PC-9 (cell line): ENCODE measurements at regions not wholly inside any gene's neighbourhood (a gene's known extent, or its start where the extent isn't known, plus 50 kb on each side); places are given as distances from the start of the nearest gene placed in this dataset.

Experiments
- BruUV-seq: library from RNA; stranded (reverse); fragments of 400-500 nt; replicated peaks from 2 replicates; lab custom pipeline; 2021; lab: Mats Ljungman, UMichigan
- CTCF ChIA-PET: fragments of 300-600 bp; sonication (Branson Sonifier 250); formaldehyde crosslinking; loops from one replicate; lab custom pipeline; 2022; ENCODE audit warnings: antibody characterized with exemption; lab: Charles Lee
- POLR2A ChIA-PET: fragments of 300-600 bp; sonication (Branson Sonifier 250); formaldehyde crosslinking; loops from one replicate; lab custom pipeline; 2022; ENCODE audit warnings: antibody characterized with exemption; ENCODE audit not compliant: unreplicated experiment; lab: Charles Lee
- DNase-seq, 2 experiments: peaks; one replicate each; pipeline versions ENCODE4 v3.0.0 to v3.0.0-alpha.2; 2015 to 2022; ENCODE audit warnings: mixed read lengths in 1 of 2
- H2AFZ ChIP-seq: fragments of 200-600 bp; sonication (generic); 2 replicates; pipeline ENCODE4 v1.8.1; 2017; ENCODE audit warnings: antibody characterized with exemption
- H3F3A ChIP-seq: fragments of 200-600 bp; sonication (generic); 2 replicates; pipeline ENCODE4 v1.8.1; 2017; ENCODE audit warnings: antibody characterized with exemption, mild to moderate bottlenecking, low read depth; ENCODE audit not compliant: insufficient read depth
- H3K27ac ChIP-seq: fragments of 200-600 bp; sonication (generic); 2 replicates; pipeline ENCODE4 v1.6.1; 2016; ENCODE audit warnings: mixed run types
- H3K27me3 ChIP-seq: fragments of 200-600 bp; sonication (generic); 2 replicates; pipeline ENCODE4 v1.6.1; 2016; ENCODE audit warnings: low read depth, mixed run types; ENCODE audit not compliant: insufficient read depth
- H3K36me3 ChIP-seq: fragments of 200-600 bp; sonication (generic); 2 replicates; pipeline ENCODE4 v1.6.1; 2016; ENCODE audit warnings: low read depth, mixed run types
- H3K4me1 ChIP-seq: fragments of 200-600 bp; sonication (generic); replicated peaks from 2 replicates; pipeline ENCODE4 v1.6.1; 2016; ENCODE audit warnings: mixed run types; ENCODE audit not compliant: insufficient read depth
- H3K4me2 ChIP-seq: fragments of 200-600 bp; sonication (generic); 2 replicates; pipeline ENCODE4 v1.6.1; 2017; ENCODE audit warnings: mixed run types
- H3K4me3 ChIP-seq: fragments of 200-600 bp; sonication (generic); 2 replicates; pipeline ENCODE4 v1.6.1; 2016; ENCODE audit warnings: mixed run types
- H3K79me2 ChIP-seq: fragments of 200-600 bp; sonication (generic); 2 replicates; pipeline ENCODE4 v1.6.1; 2017; ENCODE audit warnings: low read depth, mixed run types
- H3K9me2 ChIP-seq: fragments of 200-600 bp; sonication (generic); 2 replicates; pipeline ENCODE4 v1.8.1; 2017; ENCODE audit warnings: mild to moderate bottlenecking; ENCODE audit not compliant: insufficient read depth
- H3K9me3 ChIP-seq: fragments of 200-600 bp; sonication (generic); 2 replicates; pipeline ENCODE4 v1.8.1; 2016; ENCODE audit warnings: low read depth; ENCODE audit not compliant: insufficient read depth
- H4K20me1 ChIP-seq: fragments of 200-600 bp; sonication (generic); 2 replicates; pipeline ENCODE4 v1.8.1; 2017; ENCODE audit not compliant: insufficient read depth
- EZH2 ChIP-seq: fragments of 200-600 bp; sonication (generic); IDR thresholded peaks from 2 replicates; pipeline ENCODE4 v1.8.0; 2017; ENCODE audit warnings: antibody characterized with exemption, low read depth
- intact Hi-C: fragments of 100-400 bp; cut with micrococcal nuclease; formaldehyde crosslinking; loops from one replicate; pipeline ENCODE4 v1.10.0; 2022; ENCODE audit not compliant: unreplicated experiment
- TF ChIP-seq, protein P1 (sequence below): fragments of 200-600 bp; sonication (generic); conservative IDR thresholded peaks from 2 replicates; pipeline ENCODE4 v1.6.1; 2017; ENCODE audit warnings: mixed run types, antibody characterized with exemption, mild to moderate bottlenecking, moderate library complexity

DNA sequence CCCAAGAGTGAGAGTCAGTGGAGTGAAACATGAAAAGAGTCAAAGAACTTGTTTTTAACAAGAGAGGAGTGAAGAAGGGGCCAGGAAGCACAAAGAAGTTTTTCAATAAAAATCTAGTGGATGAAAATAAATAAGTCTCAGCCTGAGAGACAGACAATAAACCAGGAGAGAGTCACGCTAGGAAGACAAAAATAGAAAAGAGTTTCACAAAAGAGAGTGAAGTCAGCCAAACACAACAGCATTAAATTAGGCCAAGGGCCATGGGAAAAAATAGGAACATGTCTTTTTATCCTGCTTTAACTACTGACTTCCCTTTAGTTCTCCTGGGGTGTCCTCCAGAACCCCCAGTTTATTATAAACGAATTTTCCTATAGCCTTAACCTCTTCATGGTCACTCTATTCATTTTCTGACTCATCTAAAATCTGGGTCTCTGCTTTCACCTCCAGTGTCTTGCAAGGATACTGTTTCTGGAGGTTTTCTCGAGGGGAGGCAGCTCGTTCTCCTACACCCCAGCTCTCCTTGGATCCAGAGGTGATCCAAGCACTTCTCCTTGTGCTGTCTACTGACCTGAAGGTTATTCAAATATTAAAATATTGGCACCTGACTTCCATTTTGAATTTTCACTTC is 571.5 kb upstream of the PPP2R3A start:
- H3K27ac ChIP-seq = no peak overlapping the region
- no peaks in the 10 kb centered on the region for H3K79me2 ChIP-seq
- H3K36me3 ChIP-seq = no peaks in the 10 kb centered on the region
- H3K27me3 ChIP-seq = no peaks in the 10 kb centered on the region
- no peaks in the 10 kb centered on the region; the same call in 1 of the 2 replicates for H3K9me3 ChIP-seq
- no peaks in the 10 kb centered on the region for H4K20me1 ChIP-seq
- intact Hi-C loops = no loop called here
- no peak overlapping the region for H3K4me3 ChIP-seq
- BruUV-seq = no TSS peak
- TF ChIP-seq, protein P1, sequence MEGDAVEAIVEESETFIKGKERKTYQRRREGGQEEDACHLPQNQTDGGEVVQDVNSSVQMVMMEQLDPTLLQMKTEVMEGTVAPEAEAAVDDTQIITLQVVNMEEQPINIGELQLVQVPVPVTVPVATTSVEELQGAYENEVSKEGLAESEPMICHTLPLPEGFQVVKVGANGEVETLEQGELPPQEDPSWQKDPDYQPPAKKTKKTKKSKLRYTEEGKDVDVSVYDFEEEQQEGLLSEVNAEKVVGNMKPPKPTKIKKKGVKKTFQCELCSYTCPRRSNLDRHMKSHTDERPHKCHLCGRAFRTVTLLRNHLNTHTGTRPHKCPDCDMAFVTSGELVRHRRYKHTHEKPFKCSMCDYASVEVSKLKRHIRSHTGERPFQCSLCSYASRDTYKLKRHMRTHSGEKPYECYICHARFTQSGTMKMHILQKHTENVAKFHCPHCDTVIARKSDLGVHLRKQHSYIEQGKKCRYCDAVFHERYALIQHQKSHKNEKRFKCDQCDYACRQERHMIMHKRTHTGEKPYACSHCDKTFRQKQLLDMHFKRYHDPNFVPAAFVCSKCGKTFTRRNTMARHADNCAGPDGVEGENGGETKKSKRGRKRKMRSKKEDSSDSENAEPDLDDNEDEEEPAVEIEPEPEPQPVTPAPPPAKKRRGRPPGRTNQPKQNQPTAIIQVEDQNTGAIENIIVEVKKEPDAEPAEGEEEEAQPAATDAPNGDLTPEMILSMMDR = no peak
- no peak for TF ChIP-seq EZH2
- H3K9me2 ChIP-seq = no peaks in the 10 kb centered on the region
- DNase-seq = no peak
- no peak overlapping the region for H2AFZ ChIP-seq
- CTCF ChIA-PET = no interaction called here
- no peaks in the 10 kb centered on the region for H3F3A ChIP-seq
- no peak overlapping the region for H3K4me2 ChIP-seq
- H3K4me1 ChIP-seq = no peaks in the 10 kb centered on the region
- POLR2A ChIA-PET = no interaction called here

DNA sequence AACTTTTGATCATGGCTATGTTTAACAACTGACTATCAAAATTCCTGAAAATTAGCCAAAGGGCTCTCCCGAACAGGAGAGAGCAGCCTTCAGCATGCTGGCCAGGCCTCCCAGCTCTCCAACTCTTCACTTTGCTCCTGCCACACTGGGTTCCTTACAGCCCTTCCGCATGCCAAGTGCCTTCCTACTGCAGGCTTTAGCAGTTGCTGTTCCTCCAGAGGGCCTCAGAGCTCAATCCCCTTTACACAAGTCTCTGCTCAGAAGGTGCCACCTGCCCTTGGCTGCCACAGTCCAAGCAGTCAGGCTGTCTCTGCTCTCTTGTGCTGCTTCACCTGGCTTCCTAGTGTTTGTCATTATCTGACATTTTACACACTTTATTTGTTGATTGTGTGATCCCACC is 553.1 kb upstream of the PPP2R3A start:
- Histone ChIP-seq H3K4me1 (no peaks in the 10 kb centered on the region), H3K27ac (no peak overlapping the region), H3K9me3 (no peaks in the 10 kb centered on the region), H3K79me2 (no peaks in the 10 kb centered on the region), H3K4me2 (no peak overlapping the region), H2AFZ (no peak overlapping the region), H3K27me3 (no peaks in the 10 kb centered on the region), H3K9me2 (no peaks in the 10 kb centered on the region), H4K20me1 (no peaks in the 10 kb centered on the region), H3F3A (no peaks in the 10 kb centered on the region), H3K4me3 (no peak overlapping the region), H3K36me3 (no peaks in the 10 kb centered on the region)
- CTCF ChIA-PET = no interaction called here
- intact Hi-C loops = no loop called here
- BruUV-seq = no TSS peak
- DNase-seq = no peak
- no peak for TF ChIP-seq EZH2
- POLR2A ChIA-PET = no interaction called here

DNA sequence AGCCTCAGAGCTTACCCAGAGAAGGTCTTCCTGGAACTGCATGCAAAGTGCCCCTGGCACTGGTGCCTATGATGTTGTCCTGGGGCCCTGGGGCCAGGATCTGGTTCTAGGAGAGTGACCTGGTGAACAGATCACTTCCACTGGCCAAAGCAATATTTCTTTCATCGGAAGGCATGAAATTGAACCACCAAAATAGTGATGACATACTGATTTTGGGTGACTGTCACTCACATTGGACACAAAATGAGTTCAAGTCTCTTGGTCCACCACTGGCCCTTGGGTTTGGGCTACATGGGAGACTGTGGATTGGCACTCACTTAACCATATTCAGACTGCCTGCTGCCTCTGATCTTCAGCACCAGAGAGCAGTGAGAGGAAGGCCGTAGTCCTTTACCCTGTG is 549.3 kb upstream of the PPP2R3A start:
- no peaks in the 10 kb centered on the region for H4K20me1 ChIP-seq
- ChIA-PET POLR2A (no interaction called here), CTCF (no interaction called here)
- intact Hi-C loops = no loop called here
- no peaks in the 10 kb centered on the region for H3K79me2 ChIP-seq
- no TSS peak for BruUV-seq
- H3F3A ChIP-seq = no peaks in the 10 kb centered on the region
- no peaks in the 10 kb centered on the region for H3K9me2 ChIP-seq
- no peaks in the 10 kb centered on the region for H3K9me3 ChIP-seq
- no peak overlapping the region for H2AFZ ChIP-seq
- no peaks in the 10 kb centered on the region for H3K27me3 ChIP-seq
- no peaks in the 10 kb centered on the region for H3K4me1 ChIP-seq
- H3K36me3 ChIP-seq = no peaks in the 10 kb centered on the region
- no peak overlapping the region for H3K4me2 ChIP-seq
- TF ChIP-seq, protein P1 = no peak
- TF ChIP-seq EZH2 = no peak
- no peak overlapping the region for H3K4me3 ChIP-seq
- no peak overlapping the region for H3K27ac ChIP-seq
- no peak for DNase-seq

DNA sequence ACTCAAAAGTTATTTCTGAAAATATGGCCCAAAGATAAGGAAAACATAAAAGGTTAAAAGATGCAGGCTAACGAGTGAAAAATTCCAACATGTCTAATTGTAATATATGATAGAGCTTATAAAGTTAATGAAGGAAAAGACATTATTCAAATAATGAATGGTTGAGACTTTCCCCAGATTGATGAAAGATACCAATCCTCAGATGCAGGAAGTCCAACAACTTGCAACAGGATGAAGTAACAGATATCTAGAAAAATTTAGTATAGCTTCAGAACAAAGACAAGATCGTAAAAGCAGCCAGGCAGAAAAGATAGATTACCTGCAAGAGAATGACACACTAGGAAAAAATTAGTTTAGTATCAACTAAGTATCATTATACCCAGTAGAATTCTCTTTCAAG is 546.4 kb upstream of the PPP2R3A start:
- CTCF ChIA-PET = no interaction called here
- intact Hi-C loops = no loop called here
- Histone ChIP-seq H3K4me2 (no peak overlapping the region), H3K79me2 (no peaks in the 10 kb centered on the region), H4K20me1 (no peaks in the 10 kb centered on the region), H3K4me1 (no peaks in the 10 kb centered on the region), H3K27ac (no peak overlapping the region), H3K4me3 (no peak overlapping the region), H3K27me3 (no peaks in the 10 kb centered on the region), H3K9me3 (no peaks in the 10 kb centered on the region), H3K9me2 (no peaks in the 10 kb centered on the region), H3F3A (no peaks in the 10 kb centered on the region), H3K36me3 (no peaks in the 10 kb centered on the region), H2AFZ (no peak overlapping the region)
- BruUV-seq = no TSS peak
- DNase-seq = no peak
- no peak for TF ChIP-seq EZH2
- TF ChIP-seq, protein P1 = no peak
- POLR2A ChIA-PET = no interaction called here
